PC-3 (cell line): ENCODE measurements at regions not wholly inside any gene's neighbourhood (a gene's known extent, or its start where the extent isn't known, plus 50 kb on each side); places are given as distances from the start of the nearest gene placed in this dataset.

Experiments used
- CTCF ChIP-seq: fragments of 300-600 bp; sonication (generic); conservative IDR thresholded peaks from 2 replicates; pipeline ENCODE4 v1.5.1; 2017; ENCODE audit warnings: antibody characterized with exemption, low read depth, mild to moderate bottlenecking, low read length
- EZH2 ChIP-seq: fragments of 300-600 bp; sonication (generic); IDR thresholded peaks from one replicate; pipeline ENCODE4 v1.6.1; 2017; ENCODE audit warnings: antibody characterized with exemption, mild to moderate bottlenecking, low read length; ENCODE audit not compliant: unreplicated experiment
- EZH2phosphoT487 ChIP-seq: fragments of 300-600 bp; sonication (generic); IDR thresholded peaks from 2 replicates; pipeline ENCODE4 v1.6.1; 2018; ENCODE audit warnings: mild to moderate bottlenecking, antibody characterized with exemption, low read length, borderline replicate concordance

- TF ChIP-seq CTCF = no peak
- no peak for TF ChIP-seq EZH2
- TF ChIP-seq EZH2phosphoT487 = no peak
Measured at GRCh38 chr5:26812714-26813113, 225.7 kb downstream of the CDH9 start.
